H9 (cell line): ENCODE measurements at regions not wholly inside any gene's neighbourhood (a gene's known extent, or its start where the extent isn't known, plus 50 kb on each side); places are given as distances from the start of the nearest gene placed in this dataset.

Source experiments
- DNase-seq: peaks from one replicate; pipeline ENCODE4 v3.0.0-alpha.2; 2017
- H2AFZ ChIP-seq: one replicate; pipeline ENCODE4 v1.6.1; 2013; ENCODE audit warnings: mild to moderate bottlenecking, low read length, control low read depth, moderate library complexity
- H2AK5ac ChIP-seq: 2 replicates; pipeline ENCODE4 v1.6.1; 2013; ENCODE audit warnings: low read length, control low read depth, mixed read lengths; ENCODE audit not compliant: insufficient read length
- H2BK120ac ChIP-seq: one replicate; pipeline ENCODE4 v1.6.1; 2013; ENCODE audit warnings: low read depth, mild to moderate bottlenecking, low read length, control low read depth, inconsistent platforms; ENCODE audit not compliant: poor library complexity, severe bottlenecking
- H2BK12ac ChIP-seq: 2 replicates; pipeline ENCODE4 v1.6.1; 2013; ENCODE audit warnings: low read length, control low read depth, mixed read lengths, low read depth; ENCODE audit not compliant: insufficient read length
- H2BK15ac ChIP-seq: 2 replicates; pipeline ENCODE4 v1.6.1; 2013; ENCODE audit warnings: low read depth, low read length, control low read depth
- H2BK20ac ChIP-seq: one replicate; pipeline ENCODE4 v1.6.1; 2013; ENCODE audit warnings: low read depth, mild to moderate bottlenecking, low read length, control low read depth, inconsistent platforms; ENCODE audit not compliant: poor library complexity, severe bottlenecking
- H2BK5ac ChIP-seq: 2 replicates; pipeline ENCODE4 v1.6.1; 2013; ENCODE audit warnings: low read length, control low read depth, mixed read lengths; ENCODE audit not compliant: insufficient read length
- H3K14ac ChIP-seq: 2 replicates; pipeline ENCODE4 v1.6.1; 2013; ENCODE audit warnings: low read length, control low read depth; ENCODE audit not compliant: insufficient read depth
- H3K18ac ChIP-seq: 2 replicates; pipeline ENCODE4 v1.6.1; 2013; ENCODE audit warnings: low read depth, mild to moderate bottlenecking, mixed read lengths, low read length, control low read depth; ENCODE audit not compliant: insufficient read length
- H3K23ac ChIP-seq: 2 replicates; pipeline ENCODE4 v1.6.1; 2013; ENCODE audit warnings: low read length, control low read depth, mixed read lengths, low read depth; ENCODE audit not compliant: insufficient read length
- H3K23me2 ChIP-seq: 2 replicates; pipeline ENCODE4 v1.6.1; 2013; ENCODE audit warnings: low read depth, mild to moderate bottlenecking, mixed read lengths, low read length, control low read depth; ENCODE audit not compliant: insufficient read length, poor library complexity, severe bottlenecking
- H3K27ac ChIP-seq: 2 replicates; pipeline ENCODE4 v1.5.1; 2013; ENCODE audit warnings: low read length, control low read depth, mixed read lengths, low read depth; ENCODE audit not compliant: insufficient read length
- H3K27me3 ChIP-seq: 2 replicates; pipeline ENCODE4 v1.6.1; 2013; ENCODE audit warnings: low read length, control low read depth, inconsistent platforms; ENCODE audit not compliant: insufficient read depth
- H3K4ac ChIP-seq: 2 replicates; pipeline ENCODE4 v1.6.1; 2013; ENCODE audit warnings: low read depth, mild to moderate bottlenecking, control low read depth, inconsistent platforms, low read length, moderate library complexity
- H3K4me1 ChIP-seq: 2 replicates; pipeline ENCODE4 v1.6.1; 2013; ENCODE audit warnings: low read length, control low read depth, inconsistent platforms; ENCODE audit not compliant: insufficient read depth
- H3K4me2 ChIP-seq: 2 replicates; pipeline ENCODE4 v1.6.1; 2013; ENCODE audit warnings: low read length, control low read depth, mixed read lengths; ENCODE audit not compliant: insufficient read length, insufficient read depth
- H3K56ac ChIP-seq: 2 replicates; pipeline ENCODE4 v1.6.1; 2013; ENCODE audit warnings: low read depth, mild to moderate bottlenecking, mixed read lengths, low read length, control low read depth; ENCODE audit not compliant: insufficient read length
- H3K79me1 ChIP-seq: 2 replicates; pipeline ENCODE4 v1.6.1; 2013; ENCODE audit warnings: low read depth, mild to moderate bottlenecking, moderate library complexity, low read length, control low read depth, inconsistent platforms; ENCODE audit not compliant: insufficient read depth, poor library complexity, severe bottlenecking
- H3K79me2 ChIP-seq: 2 replicates; pipeline ENCODE4 v1.6.1; 2013; ENCODE audit warnings: low read length, control low read depth, inconsistent platforms; ENCODE audit not compliant: insufficient read depth
- H3K9ac ChIP-seq: 2 replicates; pipeline ENCODE4 v1.6.1; 2013; ENCODE audit warnings: low read length, control low read depth, mixed read lengths; ENCODE audit not compliant: insufficient read length; ENCODE audit errors: extremely low read depth
- H3K9me3 ChIP-seq: one replicate; pipeline ENCODE4 v1.6.1; 2013; ENCODE audit warnings: low read depth, low read length, inconsistent platforms; ENCODE audit not compliant: control insufficient read depth
- H3T11ph ChIP-seq: one replicate; pipeline ENCODE4 v1.6.1; 2013; ENCODE audit warnings: mild to moderate bottlenecking, low read length, control low read depth, inconsistent platforms
- H4K20me1 ChIP-seq: one replicate; pipeline ENCODE4 v1.6.1; 2013; ENCODE audit not compliant: control insufficient read depth, insufficient read length, insufficient read depth
- H4K5ac ChIP-seq: 2 replicates; pipeline ENCODE4 v1.6.1; 2013; ENCODE audit warnings: low read depth, mild to moderate bottlenecking, mixed read lengths, low read length, control low read depth; ENCODE audit not compliant: insufficient read length
- H4K8ac ChIP-seq: replicated peaks from 2 replicates; pipeline ENCODE4 v1.6.1; 2013; ENCODE audit warnings: low read length, control low read depth, mixed read lengths, low read depth; ENCODE audit not compliant: insufficient read length
- H4K91ac ChIP-seq: 2 replicates; pipeline ENCODE4 v1.6.1; 2013; ENCODE audit warnings: low read depth, mild to moderate bottlenecking, moderate library complexity, mixed read lengths, low read length, control low read depth; ENCODE audit not compliant: insufficient read length
- H3K27ac Mint-ChIP-seq, 3 experiments: 2 replicates in 2 of 3; 3 replicates in 1 of 3; pipeline ENCODE4 v1.8.0; 2020 to 2021; ENCODE audit warnings: mixed read lengths in 3 of 3, mild to moderate bottlenecking in 1 of 3, moderate library complexity in 1 of 3
- H3K27me3 Mint-ChIP-seq: 2 replicates; pipeline ENCODE4 v1.8.0; 2021; ENCODE audit warnings: low read depth, mild to moderate bottlenecking, moderate library complexity, mixed read lengths
- H3K36me3 Mint-ChIP-seq, 3 experiments: 2 replicates in 2 of 3; 3 replicates in 1 of 3; pipeline ENCODE4 v1.8.0; 2020 to 2021; ENCODE audit warnings: low read depth in 3 of 3, mixed read lengths in 3 of 3; ENCODE audit not compliant: insufficient read depth in 1 of 3
- H3K4me1 Mint-ChIP-seq, 2 experiments: 2 replicates each; pipeline ENCODE4 v1.8.0; 2020; ENCODE audit warnings: mixed read lengths in 2 of 2
- H3K4me3 Mint-ChIP-seq, 2 experiments: 2 replicates in 1 of 2; 3 replicates in 1 of 2; pipeline ENCODE4 v1.8.0; 2020 to 2021; ENCODE audit warnings: mild to moderate bottlenecking in 2 of 2, mixed read lengths in 2 of 2, moderate library complexity in 1 of 2
- H3K9me3 Mint-ChIP-seq, 2 experiments: 2 replicates in 1 of 2; 3 replicates in 1 of 2; pipeline ENCODE4 v1.8.0; 2020; ENCODE audit warnings: mild to moderate bottlenecking in 2 of 2, mixed read lengths in 2 of 2, moderate library complexity in 1 of 2
- WGBS: extraction: QIAGEN DNeasy Blood & Tissue Kit; methylation state at CpG from one replicate; pipeline ENCODE4 v1.1.7; 2013; ENCODE audit warnings: missing lambda C conversion rate, low lambda C conversion rate, mixed read lengths; ENCODE audit not compliant: insufficient read length; ENCODE audit errors: extremely low coverage; 5-methylcytosine and 5-hydroxymethylcytosine counted together
- TF ChIP-seq, protein P1 (sequence below): fragments of 200-600 bp; sonication (generic); conservative IDR thresholded peaks from 3 replicates; pipeline ENCODE4 v1.8.0; 2021; ENCODE audit warnings: antibody characterized with exemption, mild to moderate bottlenecking

DNA sequence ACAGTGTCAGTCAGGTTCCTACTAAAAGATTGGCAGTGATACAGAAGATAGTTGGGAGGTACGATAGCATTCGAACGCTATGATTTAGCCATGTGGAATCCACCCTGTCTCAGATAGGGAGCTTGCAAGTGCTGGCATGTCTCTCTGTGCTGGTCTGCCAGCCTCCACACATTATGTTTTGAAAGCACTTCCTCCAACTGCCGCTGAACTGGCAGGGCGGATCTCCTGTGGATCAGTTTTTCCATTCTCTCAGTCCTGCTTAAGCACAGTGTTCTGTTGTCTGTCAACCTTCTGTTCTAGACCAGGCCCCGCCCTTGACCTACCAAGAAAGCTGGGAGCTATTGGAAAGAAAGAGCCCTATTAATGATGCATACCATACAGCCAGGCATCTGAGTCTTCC, 65.5 kb upstream of the PALMD start:
- no peak overlapping the region for H3K9ac ChIP-seq
- H4K5ac ChIP-seq = no peak overlapping the region
- no peaks in the 10 kb centered on the region for H3K9me3 ChIP-seq
- no peak overlapping the region for H2AFZ ChIP-seq
- H2AK5ac ChIP-seq = no peak overlapping the region
- no peak overlapping the region for H3K56ac ChIP-seq
- no peak overlapping the region for H2BK5ac ChIP-seq
- H3K4me1 ChIP-seq = no peaks in the 10 kb centered on the region
- no peaks in the 10 kb centered on the region for H3K27me3 ChIP-seq
- no peak for DNase-seq
- H2BK20ac ChIP-seq = no peak overlapping the region
- H3K27ac ChIP-seq = no peak overlapping the region
- H3K4ac ChIP-seq = no peak overlapping the region
- Mint-ChIP-seq H3K27me3 (no peaks in the 10 kb centered on the region), H3K4me3 (no peak overlapping the region; a peak in 1 of 5 replicates), H3K27ac (peak overlapping the region in 2 of 3 experiments; percentile 41 to 62; a peak in 2 of 7 replicates), H3K9me3 (no peaks in the 10 kb centered on the region), H3K36me3 (no peaks in the 10 kb centered on the region), H3K4me1 (peaks cover 3 to 8% of the 10 kb centered on the region in 2 experiments; a peak in 3 of 4 replicates)
- no peak overlapping the region for H3K4me2 ChIP-seq
- TF ChIP-seq, protein P1, sequence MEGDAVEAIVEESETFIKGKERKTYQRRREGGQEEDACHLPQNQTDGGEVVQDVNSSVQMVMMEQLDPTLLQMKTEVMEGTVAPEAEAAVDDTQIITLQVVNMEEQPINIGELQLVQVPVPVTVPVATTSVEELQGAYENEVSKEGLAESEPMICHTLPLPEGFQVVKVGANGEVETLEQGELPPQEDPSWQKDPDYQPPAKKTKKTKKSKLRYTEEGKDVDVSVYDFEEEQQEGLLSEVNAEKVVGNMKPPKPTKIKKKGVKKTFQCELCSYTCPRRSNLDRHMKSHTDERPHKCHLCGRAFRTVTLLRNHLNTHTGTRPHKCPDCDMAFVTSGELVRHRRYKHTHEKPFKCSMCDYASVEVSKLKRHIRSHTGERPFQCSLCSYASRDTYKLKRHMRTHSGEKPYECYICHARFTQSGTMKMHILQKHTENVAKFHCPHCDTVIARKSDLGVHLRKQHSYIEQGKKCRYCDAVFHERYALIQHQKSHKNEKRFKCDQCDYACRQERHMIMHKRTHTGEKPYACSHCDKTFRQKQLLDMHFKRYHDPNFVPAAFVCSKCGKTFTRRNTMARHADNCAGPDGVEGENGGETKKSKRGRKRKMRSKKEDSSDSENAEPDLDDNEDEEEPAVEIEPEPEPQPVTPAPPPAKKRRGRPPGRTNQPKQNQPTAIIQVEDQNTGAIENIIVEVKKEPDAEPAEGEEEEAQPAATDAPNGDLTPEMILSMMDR = no peak
- no peaks in the 10 kb centered on the region for H3K79me2 ChIP-seq
- H3K18ac ChIP-seq = no peak overlapping the region
- no peaks in the 10 kb centered on the region for H3K79me1 ChIP-seq
- no peak overlapping the region for H2BK15ac ChIP-seq
- no peak overlapping the region for H2BK120ac ChIP-seq
- no peaks in the 10 kb centered on the region for H3K23me2 ChIP-seq
- H4K20me1 ChIP-seq = no peaks in the 10 kb centered on the region
- no peak overlapping the region for H2BK12ac ChIP-seq
- H3K23ac ChIP-seq = no peak overlapping the region
- no peak overlapping the region for H4K8ac ChIP-seq
- H3K14ac ChIP-seq = no peak overlapping the region
- WGBS = no CpG with 5 or more reads among the region's 6 CpGs
- no peak overlapping the region for H4K91ac ChIP-seq
- H3T11ph ChIP-seq = no peak overlapping the region
